ENCODE measurements at regions not wholly inside any gene's neighbourhood (a gene's known extent, or its start where the extent isn't known, plus 50 kb on each side); places are given as distances from the start of the nearest gene placed in this dataset.

DNA sequence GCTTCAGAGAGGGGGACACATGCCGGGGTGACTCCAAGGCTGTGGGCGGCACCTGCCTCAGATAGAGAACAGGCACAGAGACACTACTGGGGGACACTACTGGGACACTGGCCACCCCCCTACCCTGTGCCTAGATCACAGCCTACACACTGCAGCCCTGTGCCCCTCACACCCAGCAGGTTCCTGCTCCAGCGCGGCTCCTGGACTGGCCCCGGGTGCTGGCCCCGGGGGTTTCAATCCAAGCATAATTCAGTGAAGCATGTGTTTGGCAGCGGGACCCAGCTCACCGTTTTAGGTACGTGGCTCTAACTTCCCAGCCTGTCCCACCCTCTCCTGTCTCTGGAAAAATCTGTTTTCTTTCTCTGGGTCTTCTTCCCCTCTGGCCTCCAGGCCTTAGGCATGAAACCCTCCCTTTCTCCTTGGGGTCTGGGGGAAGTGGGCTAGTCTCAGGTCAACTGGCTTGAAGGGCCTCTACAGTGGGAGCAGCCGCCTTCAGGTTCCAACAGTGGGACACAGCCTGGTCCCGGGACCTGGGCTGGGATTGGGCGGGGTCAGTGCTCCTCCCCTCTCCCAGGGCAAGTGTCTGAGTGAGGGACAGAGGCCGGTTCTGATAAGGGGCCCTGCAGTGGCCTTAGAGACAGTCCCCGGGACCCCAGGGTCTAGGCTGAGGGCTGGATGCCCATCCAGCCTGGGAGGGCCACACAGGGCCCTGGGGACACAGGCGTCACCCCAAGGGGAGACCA, 98.8 kb downstream of the CRYBB2 start:
- Histone ChIP-seq H3K9ac (ENCODE audit: low read length) (no peak overlapping the region), H3K4me3 (ENCODE audit: low read length) (no peak overlapping the region), H3K9me2 (ENCODE audit: insufficient read depth, low read length) (no peaks in the 10 kb centered on the region), H4K20me1 (ENCODE audit: insufficient read depth) (no peaks in the 10 kb centered on the region), H3K27ac (ENCODE audit: low read length) (no peak overlapping the region), H2AFZ (ENCODE audit: low read depth, low read length) (no peak overlapping the region), H3K9me3 (ENCODE audit: low read length) (no peaks in the 10 kb centered on the region), H3K36me3 (ENCODE audit: insufficient read depth, low read length) (no peaks in the 10 kb centered on the region), H3K79me2 (replicated peaks; ENCODE audit: insufficient read depth, low read length) (no peaks in the 10 kb centered on the region), H3K27me3 (ENCODE audit: insufficient read depth, low read depth, low read length) (no peaks in the 10 kb centered on the region), H3K4me2 (ENCODE audit: low read length) (no peak overlapping the region), H3F3A (ENCODE audit: insufficient read depth, low read length, poor library complexity, severe bottlenecking) (no peaks in the 10 kb centered on the region)
- TF ChIP-seq POLR2AphosphoS5 (IDR thresholded peaks at IDR 0.05) (no peak), RAD21 (conservative IDR thresholded peaks at IDR 0.05) (no peak), SMC3 (conservative IDR thresholded peaks at IDR 0.05; ENCODE audit: poor library complexity) (no peak), MXI1 (conservative IDR thresholded peaks at IDR 0.05; ENCODE audit: poor library complexity, severe bottlenecking) (no peak), TAF1 (IDR thresholded peaks at IDR 0.05; ENCODE audit: low read depth) (no peak), EP300 (conservative IDR thresholded peaks at IDR 0.05; ENCODE audit: poor library complexity, severe bottlenecking) (no peak), EZH2 (IDR thresholded peaks at IDR 0.05; ENCODE audit: borderline replicate concordance, insufficient read depth, low read length, poor library complexity, severe bottlenecking) (no peak)
- TF ChIP-seq, protein P1, sequence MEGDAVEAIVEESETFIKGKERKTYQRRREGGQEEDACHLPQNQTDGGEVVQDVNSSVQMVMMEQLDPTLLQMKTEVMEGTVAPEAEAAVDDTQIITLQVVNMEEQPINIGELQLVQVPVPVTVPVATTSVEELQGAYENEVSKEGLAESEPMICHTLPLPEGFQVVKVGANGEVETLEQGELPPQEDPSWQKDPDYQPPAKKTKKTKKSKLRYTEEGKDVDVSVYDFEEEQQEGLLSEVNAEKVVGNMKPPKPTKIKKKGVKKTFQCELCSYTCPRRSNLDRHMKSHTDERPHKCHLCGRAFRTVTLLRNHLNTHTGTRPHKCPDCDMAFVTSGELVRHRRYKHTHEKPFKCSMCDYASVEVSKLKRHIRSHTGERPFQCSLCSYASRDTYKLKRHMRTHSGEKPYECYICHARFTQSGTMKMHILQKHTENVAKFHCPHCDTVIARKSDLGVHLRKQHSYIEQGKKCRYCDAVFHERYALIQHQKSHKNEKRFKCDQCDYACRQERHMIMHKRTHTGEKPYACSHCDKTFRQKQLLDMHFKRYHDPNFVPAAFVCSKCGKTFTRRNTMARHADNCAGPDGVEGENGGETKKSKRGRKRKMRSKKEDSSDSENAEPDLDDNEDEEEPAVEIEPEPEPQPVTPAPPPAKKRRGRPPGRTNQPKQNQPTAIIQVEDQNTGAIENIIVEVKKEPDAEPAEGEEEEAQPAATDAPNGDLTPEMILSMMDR (IDR thresholded peaks at IDR 0.05; ENCODE audit: poor library complexity, severe bottlenecking) = no peak
- TF ChIP-seq, protein P2, sequence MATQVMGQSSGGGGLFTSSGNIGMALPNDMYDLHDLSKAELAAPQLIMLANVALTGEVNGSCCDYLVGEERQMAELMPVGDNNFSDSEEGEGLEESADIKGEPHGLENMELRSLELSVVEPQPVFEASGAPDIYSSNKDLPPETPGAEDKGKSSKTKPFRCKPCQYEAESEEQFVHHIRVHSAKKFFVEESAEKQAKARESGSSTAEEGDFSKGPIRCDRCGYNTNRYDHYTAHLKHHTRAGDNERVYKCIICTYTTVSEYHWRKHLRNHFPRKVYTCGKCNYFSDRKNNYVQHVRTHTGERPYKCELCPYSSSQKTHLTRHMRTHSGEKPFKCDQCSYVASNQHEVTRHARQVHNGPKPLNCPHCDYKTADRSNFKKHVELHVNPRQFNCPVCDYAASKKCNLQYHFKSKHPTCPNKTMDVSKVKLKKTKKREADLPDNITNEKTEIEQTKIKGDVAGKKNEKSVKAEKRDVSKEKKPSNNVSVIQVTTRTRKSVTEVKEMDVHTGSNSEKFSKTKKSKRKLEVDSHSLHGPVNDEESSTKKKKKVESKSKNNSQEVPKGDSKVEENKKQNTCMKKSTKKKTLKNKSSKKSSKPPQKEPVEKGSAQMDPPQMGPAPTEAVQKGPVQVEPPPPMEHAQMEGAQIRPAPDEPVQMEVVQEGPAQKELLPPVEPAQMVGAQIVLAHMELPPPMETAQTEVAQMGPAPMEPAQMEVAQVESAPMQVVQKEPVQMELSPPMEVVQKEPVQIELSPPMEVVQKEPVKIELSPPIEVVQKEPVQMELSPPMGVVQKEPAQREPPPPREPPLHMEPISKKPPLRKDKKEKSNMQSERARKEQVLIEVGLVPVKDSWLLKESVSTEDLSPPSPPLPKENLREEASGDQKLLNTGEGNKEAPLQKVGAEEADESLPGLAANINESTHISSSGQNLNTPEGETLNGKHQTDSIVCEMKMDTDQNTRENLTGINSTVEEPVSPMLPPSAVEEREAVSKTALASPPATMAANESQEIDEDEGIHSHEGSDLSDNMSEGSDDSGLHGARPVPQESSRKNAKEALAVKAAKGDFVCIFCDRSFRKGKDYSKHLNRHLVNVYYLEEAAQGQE (IDR thresholded peaks at IDR 0.05; ENCODE audit: borderline replicate concordance) = no peak

DNA sequence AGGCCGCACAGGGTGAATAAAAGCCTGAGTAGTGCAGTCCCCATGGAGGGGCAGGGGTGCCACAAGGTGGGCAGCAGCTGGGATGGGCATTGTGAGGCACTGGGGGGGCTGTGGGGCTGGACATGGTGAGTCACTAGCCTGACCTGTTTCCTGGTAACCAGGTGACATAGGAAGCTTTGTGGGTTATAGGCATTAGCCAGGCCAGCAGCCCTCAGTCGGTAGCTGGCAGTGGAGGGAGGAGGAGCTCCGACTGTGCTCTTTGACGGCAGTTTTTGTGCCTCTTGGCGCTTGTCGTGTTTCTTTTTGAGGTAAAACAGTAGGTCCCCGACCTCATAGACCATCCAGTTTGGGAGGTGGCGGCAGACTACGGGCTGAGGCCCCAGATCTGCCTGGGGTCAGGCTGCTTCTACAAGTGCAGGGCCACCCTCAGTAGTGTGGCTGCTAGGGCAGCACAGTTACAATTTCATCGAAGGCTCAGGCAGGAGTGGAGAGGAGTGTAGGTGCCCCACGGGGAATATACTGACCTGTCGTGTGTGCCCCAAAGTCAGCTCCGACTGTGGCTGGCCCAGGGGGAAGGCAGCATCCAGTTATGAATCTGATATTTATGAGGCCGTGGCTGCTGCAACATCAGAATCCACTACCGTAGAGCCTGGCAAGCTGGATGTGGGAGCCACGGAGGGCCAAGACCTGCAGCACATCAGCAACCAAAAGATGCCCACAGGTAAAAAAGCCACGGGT, 107.7 kb downstream of the CRYBB2 start:
- TF ChIP-seq EZH2 (IDR thresholded peaks at IDR 0.05; ENCODE audit: borderline replicate concordance, insufficient read depth, low read length, poor library complexity, severe bottlenecking) = no peak
- no peak overlapping the region for H3K9ac ChIP-seq (ENCODE audit: low read length)
- no peak overlapping the region for H3K4me2 ChIP-seq (ENCODE audit: low read length)
- no peak overlapping the region for H2AFZ ChIP-seq (ENCODE audit: low read depth, low read length)
- no peaks in the 10 kb centered on the region for H3F3A ChIP-seq (ENCODE audit: insufficient read depth, low read length, poor library complexity, severe bottlenecking)
- H3K4me3 ChIP-seq (ENCODE audit: low read length) = no peak overlapping the region
- no peaks in the 10 kb centered on the region for H3K27me3 ChIP-seq (ENCODE audit: insufficient read depth, low read depth, low read length)
- no peaks in the 10 kb centered on the region for H3K36me3 ChIP-seq (ENCODE audit: insufficient read depth, low read length)
- no peaks in the 10 kb centered on the region for H3K79me2 ChIP-seq (replicated peaks; ENCODE audit: insufficient read depth, low read length)
- H3K9me2 ChIP-seq (ENCODE audit: insufficient read depth, low read length) = no peaks in the 10 kb centered on the region
- no peaks in the 10 kb centered on the region for H4K20me1 ChIP-seq (ENCODE audit: insufficient read depth)
- no peak overlapping the region for H3K27ac ChIP-seq (ENCODE audit: low read length)
- H3K9me3 ChIP-seq (ENCODE audit: low read length) = no peaks in the 10 kb centered on the region
